ENCODE measurements at regions not wholly inside any gene's neighbourhood (a gene's known extent, or its start where the extent isn't known, plus 50 kb on each side); places are given as distances from the start of the nearest gene placed in this dataset.

DNA sequence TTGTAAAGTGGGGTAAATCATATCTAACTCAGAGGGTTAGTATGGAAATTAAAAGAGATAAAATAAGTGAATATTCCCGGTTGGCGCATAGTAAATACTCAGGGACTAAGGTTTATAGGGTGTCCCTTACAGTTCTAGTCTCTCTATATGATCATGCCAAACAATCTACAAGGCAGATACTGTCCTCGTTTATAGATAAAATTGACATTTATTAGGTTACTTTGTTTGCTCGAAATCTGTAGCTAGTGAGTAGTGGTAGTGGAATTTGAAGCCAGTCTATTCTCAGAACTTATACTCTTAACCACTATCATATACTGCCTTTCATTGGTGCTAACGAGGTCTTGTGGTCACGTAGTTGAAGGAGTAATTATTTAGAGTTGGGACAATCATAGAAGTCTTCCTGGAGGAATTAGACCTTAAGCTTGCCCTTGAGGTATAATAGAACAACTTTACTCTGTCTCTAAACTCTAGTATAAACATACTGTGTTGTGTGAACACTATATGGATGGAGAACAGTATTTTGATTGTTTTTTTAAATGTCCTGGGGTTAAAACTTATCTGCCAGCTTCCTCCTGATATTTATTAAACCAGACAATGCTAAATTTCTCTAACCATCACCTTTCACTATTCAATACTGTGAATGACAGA is 324.0 kb downstream of the STIM2 start:
- no peak for DNase-seq (ENCODE audit: low read depth in 2 of 2)

DNA sequence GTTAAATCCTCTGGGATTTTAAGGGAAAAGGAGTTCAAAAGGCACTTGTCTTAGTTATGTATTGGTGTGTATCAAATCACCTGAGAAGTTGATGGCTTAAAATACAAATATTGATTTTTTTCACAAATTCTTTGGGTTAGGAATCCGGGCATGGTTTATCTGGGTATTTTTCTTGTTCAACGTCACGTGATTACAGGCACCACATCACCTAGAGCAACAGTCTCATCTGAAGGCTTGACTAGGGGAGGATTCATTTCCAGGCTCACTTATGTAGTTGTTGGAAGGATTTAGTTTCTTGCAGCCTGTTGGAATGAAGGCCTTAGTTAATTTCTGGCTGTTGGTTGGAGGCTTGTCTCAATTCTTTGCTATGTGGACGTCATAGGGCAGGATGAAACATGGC is 326.1 kb downstream of the STIM2 start:
- no peak for DNase-seq (ENCODE audit: low read depth in 2 of 2)

DNA sequence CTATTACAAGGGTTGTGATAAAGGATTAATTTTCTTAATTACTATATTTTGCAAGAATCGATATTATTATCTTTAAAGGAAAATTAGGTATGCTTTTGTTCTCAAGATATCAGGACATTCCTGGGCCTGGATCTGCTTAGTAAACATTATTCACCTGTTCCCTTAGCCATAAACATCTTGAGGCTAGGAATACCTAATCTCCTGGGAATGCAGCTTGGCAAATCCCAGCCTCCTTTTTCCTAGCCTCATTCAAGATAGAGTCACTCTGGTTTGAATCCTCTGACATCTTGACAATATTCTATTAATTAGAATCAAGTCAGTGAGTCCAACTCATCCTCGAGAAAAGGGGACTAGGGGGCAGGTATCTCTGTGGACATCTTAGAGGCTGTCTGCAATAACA is 327.1 kb downstream of the STIM2 start:
- no peak for DNase-seq (ENCODE audit: low read depth in 2 of 2)

DNA sequence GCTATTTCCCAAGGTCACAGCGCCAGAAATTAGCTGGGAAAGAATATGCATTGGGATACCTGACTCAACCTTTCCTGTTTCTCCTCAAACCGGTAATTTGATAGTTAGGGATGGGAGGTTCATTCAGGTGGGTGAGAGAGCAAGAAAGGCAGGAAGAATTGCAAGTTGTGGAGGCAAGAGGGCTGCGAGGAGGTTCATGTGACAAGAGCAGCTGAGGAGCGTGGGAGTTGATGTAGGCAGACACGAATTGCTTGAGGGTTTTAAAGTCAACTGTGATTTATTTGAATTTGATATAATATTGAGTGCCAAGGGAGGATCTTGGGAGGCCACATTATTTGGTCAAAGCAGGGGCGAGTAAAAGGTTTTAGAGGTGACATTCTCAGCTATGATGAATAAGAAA is 329.0 kb downstream of the STIM2 start:
- DNase-seq (ENCODE audit: low read depth in 2 of 2), result no peak

DNA sequence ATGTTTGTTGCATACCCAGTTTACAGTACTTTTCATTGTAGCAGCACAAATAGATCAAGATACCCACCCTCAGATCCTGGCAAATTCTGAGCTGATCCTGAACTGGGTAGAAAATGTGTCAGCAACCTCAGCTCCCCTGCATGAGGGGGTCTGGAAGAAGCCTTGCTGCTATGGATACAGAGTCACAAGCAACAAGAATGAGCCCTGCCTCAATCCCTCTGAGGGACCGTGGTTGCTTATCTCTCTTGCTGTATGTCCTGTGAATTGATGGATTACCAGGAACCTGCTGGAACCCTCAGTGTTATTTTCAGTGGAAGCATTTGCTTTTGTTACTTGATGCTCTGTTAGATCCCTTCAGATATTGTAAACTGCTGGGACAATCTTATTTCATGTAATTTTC is 331.0 kb downstream of the STIM2 start:
- DNase-seq (ENCODE audit: low read depth in 2 of 2), result no peak

DNA sequence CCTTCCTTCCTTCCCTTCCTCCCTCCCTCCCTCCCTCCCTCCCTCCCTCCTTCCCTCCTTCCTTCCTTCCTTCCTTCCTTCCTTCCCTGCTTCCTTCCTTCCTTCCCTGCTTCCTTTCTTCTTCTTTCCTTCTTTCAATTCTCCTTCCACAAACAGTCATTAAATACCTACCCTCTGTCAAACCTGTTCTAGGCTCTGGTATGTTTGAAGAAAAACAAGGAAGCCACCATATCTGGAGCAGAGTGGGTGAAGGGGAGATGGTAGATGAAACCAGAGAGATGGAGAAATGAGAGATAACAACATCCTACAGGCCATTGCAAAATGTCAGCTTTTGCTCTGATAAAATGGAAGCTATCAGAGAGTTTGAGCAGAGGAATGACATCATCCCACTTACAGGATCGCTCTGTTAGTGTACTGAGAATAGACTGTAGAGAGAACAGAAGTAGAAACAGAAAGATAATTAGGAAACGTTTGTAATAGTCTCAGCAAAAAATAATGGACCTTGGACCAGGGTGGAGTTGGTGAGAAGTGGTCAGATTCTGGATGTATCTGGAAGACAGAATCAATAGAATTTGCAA is 334.0 kb downstream of the STIM2 start:
- no peak for DNase-seq (ENCODE audit: low read depth in 2 of 2)

DNA sequence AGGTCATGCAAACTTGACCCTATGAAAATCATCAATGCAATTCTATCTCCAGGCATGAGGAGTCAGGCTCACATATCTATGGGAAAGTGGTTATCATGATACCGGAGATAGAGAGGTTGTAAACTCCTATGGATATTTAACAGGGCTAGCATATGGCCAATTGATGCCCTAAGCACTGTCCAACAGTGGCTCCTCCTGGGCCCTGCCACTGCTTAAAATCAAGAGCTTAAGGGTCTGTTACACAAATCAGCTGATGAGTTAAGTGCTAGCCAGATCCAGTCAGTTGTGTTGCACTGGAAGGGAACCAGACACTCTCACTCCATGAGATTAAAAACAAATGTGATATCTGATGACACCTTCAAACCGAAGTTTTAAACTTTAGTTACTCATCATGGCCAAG is 337.6 kb downstream of the STIM2 start:
- DNase-seq (ENCODE audit: low read depth in 2 of 2), result no peak

DNA sequence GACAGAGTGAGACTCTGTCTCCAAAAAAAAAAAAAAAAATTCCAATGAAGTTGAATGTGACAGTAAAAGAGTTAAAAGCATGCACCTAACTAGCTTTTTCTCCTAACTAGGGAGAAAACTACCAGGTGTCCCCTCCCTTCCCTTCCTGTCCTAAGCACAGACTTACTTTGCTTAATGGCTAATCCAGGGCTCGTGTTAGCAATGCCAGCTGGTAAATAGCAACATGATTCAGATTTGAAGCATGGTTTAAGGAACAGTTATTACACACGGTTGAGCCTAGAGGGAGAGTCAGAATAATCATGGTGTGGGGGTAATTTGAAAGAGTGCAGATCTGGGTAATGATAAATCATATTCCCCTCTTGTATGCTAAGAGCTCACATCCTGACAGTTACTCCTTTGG is 338.3 kb downstream of the STIM2 start:
- no peak for DNase-seq (ENCODE audit: low read depth in 2 of 2)

DNA sequence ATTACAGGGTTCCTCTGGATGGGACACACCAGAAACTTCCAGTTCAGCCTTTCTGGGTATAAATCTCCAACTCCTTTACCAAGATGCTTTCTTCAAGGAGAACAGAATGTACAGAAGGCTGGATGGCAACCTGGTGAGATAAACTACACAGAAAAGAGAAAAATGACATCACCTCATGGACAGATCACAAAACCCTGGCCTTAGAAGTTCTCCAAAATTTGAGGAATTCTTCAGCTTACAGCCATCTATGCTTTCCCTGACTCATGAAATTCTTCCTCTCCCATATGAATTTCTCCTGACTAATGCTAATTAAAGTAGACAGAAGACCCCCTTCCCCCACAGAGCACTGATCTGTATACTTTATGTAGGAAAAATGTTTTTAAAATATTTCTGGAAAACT is 345.4 kb downstream of the STIM2 start:
- no peak for DNase-seq (ENCODE audit: low read depth in 2 of 2)

DNA sequence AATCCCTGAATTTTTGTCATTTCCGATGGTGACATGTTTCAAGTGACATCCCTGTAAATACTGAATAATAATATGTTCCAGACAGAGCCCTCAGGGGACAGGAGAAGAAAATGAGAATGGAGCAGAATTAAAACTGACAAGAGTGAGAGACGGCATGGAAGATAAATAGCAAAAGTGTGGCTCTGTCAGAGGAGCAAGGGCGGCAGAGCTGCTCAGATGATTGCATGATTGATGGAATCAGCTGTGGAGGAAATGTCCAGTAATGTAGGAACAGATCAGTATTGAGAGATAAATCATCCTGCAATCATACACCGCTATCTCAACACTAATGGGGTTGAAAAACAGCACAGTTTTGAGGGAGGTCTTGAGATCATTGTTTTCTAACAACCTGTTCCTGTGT is 350.3 kb downstream of the STIM2 start:
- DNase-seq (ENCODE audit: low read depth in 2 of 2), result no peak

DNA sequence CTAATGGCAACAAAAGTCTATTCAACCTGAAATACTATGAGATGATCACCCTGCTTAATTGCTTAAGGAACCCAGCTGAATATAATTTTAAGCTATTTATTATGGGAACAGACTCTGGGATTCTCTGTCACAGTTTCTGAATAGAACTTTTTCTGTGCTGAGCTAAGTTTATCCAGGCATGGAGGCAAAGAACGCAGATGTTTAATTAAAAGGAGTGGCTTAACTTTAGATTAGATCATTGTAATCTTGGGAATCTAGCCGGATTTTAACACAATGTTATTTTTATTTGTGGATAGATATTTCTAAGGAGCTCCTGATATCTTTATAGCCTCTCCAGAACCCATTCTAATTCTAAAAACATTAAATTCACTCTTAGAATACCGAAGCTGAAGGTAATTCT is 353.4 kb downstream of the STIM2 start:
- DNase-seq (ENCODE audit: low read depth in 2 of 2), result no peak

DNA sequence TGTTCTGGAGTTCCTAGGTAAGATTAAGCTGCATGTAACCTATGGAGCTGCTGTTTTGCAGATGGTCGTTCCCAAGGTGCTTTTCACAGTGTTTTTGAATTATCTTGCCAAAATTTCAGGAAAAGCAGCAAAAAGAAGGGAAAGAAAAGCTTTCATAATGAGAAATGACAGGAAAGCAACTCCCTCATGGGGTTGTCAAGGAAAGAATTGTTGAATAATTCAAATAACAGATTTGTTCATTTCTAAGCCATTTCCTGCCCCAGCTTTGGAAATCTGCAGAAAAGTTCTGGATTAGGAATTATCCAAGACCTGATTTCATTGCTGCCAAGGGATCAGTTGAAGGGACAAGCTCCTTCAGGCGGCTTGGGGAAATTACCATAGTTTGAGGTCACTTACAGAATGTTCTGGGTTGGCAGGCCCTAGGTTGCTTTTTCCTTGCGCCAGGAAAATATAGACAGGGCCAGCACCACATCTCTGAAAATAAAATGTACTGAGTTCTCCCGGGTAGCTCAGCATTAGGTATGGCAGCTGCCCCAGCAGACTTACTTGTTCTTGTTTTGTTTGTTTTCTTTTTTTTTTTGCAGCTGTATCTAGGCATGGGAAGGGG is 354.7 kb downstream of the STIM2 start:
- DNase-seq (ENCODE audit: low read depth in 2 of 2), result no peak

DNA sequence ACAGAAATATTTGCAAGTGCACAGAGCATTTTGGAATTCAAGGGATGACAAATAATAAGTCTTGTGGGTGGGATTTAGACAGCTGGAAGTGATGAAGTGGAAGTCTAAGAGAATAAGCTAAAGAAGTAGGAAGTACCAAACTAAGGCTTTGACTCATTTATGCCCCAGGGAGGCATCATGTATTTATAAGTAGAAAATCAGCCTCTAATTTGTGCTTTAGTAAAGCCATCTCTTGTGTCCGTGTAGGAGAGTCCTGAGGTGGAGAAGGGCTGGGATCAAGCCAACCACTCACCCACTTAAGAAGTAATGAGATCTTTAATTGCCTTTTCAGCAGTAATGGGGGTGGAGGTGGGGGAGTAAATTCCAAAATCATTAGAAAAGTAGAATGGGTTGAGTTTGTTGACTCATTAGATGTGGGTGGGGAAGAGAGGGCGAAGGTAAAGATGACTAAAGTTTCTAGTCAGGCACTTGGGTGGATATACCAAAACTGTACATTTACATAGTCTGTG is 356.7 kb downstream of the STIM2 start:
- no peak for DNase-seq (ENCODE audit: low read depth in 2 of 2)

DNA sequence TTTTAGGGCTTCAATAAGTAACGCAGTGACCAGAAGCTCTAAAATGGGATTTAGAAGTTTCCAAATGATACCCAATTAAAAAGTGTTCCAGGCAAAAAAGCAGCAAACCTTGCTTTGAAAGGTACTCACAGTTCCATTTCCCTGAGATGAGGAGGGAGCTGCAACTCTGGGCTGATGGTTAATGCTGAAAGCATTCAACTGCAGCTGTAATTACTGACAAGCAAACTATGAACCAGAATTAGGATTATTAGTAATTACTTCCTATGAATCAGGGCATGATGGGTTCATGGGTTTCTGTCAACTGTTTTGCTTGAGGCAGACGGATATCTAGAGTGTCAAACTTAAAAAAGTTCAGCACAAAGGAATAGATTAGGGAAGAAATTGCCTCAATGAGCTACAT is 357.4 kb downstream of the STIM2 start:
- no peak for DNase-seq (ENCODE audit: low read depth in 2 of 2)

DNA sequence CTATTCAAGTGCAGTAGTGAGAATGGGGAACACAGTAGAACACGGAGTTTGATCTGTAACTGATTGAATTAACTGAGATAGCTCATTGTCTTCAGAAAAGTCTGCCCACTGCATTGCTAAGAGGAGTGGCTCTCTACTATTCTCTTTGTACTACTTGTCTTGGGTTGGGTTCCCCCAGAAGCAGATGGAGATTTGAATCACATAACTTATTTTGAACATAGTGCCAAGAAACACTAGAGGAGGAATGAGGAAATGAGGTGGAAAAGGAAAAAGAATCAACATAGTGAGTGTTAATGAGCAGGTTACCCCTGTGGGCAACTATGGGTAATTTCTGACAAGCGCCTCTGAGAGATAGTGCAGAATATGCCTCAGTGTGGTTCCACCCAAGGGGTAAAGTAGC is 362.7 kb downstream of the STIM2 start:
- DNase-seq (ENCODE audit: low read depth in 2 of 2), result no peak

DNA sequence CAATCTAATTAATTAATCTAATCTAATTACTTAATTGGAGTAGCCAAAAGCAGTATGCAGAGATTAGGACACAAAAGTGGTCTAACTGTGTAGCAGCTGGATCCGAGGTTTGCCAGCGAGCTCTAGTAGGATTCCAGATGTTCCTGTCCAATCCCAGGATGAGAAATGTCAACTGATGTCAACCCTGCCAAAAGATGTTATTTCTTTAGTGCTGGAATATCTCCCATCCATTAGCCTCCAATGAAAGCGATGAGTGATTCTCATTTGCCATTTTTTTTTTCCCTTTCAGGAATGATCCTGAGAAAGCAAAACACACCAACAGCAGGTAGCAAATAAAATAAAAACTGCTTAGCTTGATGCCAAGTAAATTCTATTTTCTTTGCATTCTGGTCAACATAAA is 372.9 kb downstream of the STIM2 start:
- DNase-seq (ENCODE audit: low read depth in 2 of 2), result no peak

DNA sequence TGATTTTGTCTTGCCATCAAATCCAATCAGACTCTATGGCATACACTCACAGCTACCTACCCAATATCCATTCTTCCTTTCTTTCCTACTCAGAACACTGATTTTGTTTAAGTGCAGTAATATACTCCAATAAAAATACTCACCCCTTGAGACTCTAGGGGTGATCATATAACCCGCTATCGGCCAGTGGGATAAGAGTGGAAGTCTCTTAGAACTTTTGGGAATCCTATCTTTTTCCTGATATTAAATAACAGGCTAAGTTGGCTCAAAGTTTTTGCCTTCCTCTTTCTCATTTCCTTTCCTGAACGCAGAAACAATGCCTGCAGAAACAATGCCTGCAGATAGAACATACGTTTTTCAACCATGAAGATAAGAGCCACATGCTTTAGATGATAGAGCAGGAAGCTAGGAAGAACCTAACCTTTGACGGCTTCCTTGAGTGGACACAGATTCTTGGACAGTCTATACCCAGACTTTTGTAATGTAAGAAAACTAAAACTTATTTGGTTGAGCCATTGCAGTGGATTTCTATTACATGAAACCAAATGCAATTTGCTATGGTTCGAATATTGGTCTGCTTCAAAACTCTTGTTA is 373.8 kb downstream of the STIM2 start:
- no peak for DNase-seq (ENCODE audit: low read depth in 2 of 2)

DNA sequence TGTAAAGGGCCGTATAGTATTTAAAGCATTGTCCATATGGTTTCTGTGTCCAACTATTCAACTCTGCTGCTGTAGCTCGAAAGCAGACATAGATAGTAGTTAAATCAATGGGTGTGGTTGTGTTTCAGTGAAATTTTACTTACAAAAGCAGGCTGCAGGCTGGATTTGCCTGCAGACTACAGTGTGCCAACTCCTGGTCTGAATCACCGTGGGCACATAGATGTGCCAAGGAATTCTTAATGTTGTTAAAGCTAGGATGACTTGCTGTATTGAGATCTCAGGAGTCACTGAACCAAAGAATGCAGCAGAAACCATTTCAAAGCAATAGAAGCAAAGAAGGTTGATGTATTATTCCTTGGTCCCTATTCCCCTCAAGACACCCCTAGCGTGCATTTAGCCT is 379.0 kb downstream of the STIM2 start:
- no peak for DNase-seq (ENCODE audit: low read depth in 2 of 2)

DNA sequence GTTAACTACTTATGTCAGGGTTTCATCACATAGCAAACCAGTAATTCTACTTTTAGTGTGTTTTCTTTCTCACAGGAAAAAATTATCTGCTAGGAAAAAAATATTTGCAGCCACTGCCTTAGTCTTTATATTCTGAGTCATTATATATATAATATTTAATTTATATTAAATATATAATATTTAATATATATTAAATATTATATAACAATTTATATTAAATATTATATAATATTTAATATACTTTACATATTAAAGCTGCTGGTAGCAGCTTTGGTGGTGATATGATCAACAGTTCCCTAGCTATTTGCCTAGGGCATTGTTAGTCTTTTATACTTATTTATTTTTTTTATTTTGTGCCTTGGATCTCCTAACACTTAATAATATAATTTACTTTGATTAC is 381.6 kb downstream of the STIM2 start:
- DNase-seq (ENCODE audit: low read depth in 2 of 2), result no peak

DNA sequence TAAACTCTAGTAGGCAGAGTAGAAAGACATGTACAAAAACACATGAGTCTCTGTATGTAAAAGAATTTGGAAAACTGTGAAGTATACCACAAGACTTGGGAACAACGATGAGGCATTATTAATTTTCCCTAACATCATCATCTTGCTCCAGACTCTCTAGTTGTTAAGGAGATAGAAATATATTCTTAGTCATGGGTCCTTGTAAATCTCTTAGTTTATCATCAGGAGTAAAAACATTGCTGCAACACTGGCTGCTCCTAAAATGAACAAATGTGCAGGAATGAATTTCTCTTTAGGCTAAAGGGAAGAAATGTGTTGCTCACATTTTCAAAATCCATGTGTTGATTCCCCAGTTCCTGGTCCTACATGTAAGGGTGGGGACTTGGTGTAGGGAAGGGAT is 384.6 kb downstream of the STIM2 start:
- DNase-seq (ENCODE audit: low read depth in 2 of 2), result no peak

DNA sequence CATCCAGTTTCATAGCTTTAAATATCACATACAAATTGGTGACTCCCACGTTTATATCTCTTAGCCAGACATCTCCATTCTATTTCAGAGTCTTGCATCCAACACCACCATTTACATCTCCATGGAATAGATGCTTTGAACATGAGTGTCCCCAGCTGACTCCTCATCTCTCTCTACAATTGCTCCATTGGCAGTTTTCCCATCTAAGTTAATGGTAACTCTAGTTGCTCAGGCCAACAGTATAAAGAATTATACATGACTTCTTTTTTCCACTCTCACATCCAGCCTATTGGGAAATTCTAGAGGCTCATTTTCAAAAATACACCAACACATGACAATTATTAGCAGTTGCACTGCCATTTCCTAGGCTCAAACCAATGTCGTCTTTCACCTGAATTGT is 388.2 kb downstream of the STIM2 start:
- DNase-seq (ENCODE audit: low read depth in 2 of 2), result no peak

DNA sequence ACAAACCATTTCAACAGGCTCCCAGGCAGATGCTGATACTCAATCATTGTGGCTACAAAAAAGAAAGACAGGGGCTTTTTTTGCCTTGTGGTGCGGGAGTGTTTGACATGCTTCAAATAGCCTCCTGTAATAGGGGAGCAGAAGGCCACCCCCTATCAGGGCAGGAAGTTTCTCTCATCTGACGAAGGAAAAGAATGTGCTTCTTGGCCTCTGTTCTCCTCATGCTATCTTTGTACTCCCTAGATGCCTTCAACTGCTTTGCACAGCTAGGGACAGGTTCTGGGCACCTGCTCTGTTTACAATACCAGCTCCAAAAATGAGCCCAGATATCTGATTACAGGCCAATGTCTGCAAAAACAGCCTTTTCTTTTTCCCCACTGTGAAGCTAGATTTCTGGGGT is 391.1 kb downstream of the STIM2 start:
- DNase-seq (ENCODE audit: low read depth in 2 of 2), result no peak

DNA sequence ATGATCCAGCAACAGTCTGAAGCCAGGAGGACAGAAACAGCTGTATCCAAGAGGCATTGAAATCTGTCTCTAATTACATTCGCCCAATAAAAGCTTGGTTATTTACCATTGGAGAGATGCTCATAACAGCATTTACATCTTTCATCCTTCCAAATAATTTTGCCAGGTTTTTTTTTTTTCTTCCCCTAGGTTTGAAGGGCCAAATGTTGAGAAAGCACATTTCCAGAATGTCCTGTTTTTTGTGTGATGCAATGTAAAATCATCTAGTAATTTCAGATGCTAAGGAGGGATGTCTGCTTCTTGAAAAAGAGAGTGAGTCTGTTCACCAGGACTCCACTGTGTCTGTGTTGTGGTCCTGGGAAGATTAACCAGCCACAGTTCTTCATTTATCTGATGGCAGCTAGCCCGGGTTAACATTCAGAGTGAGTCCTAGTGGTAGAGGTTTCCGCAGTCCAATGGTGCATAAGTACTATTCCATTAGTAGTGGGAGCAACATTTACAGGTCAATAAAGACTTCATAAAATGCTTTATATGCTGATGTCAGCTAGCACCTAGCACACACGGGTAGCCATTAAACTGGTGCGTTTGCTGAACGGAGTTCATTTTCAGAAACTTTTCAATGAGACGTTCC is 406.8 kb downstream of the STIM2 start:
- DNase-seq (ENCODE audit: low read depth in 2 of 2), result no peak
